Thyroid gland (tissue), 4 donors: ENCODE measurements at regions not wholly inside any gene's neighbourhood (a gene's known extent, or its start where the extent isn't known, plus 50 kb on each side); places are given as distances from the start of the nearest gene placed in this dataset.

ENCODE experiments used
- DNase-seq, 2 donors: peaks; one replicate each; pipeline ENCODE4 v3.0.0-alpha.2; 2019
- H3K27ac ChIP-seq, 3 donors: fragments of 200-600 bp; sonication (generic); 1 replicate in 2 of 3; 2 replicates in 1 of 3; pipeline ENCODE4 v1.5.1; 2016 to 2019; ENCODE audit warnings: mild to moderate bottlenecking in 1 of 3, moderate library complexity in 1 of 3
- H3K27me3 ChIP-seq: fragments of 200-600 bp; sonication (generic); one replicate; pipeline ENCODE4 v1.5.1; 2019
- H3K36me3 ChIP-seq, 2 donors: fragments of 200-600 bp; sonication (generic); one replicate each; pipeline ENCODE4 v1.5.1; 2016 to 2019
- H3K4me1 ChIP-seq, 2 donors: fragments of 200-600 bp; sonication (generic); one replicate each; pipeline ENCODE4 v1.5.1; 2017 to 2019
- H3K4me3 ChIP-seq, 3 donors: fragments of 200-600 bp; sonication (generic); replicated peaks in 1 of 3; 1 replicate in 2 of 3; 2 replicates in 1 of 3; pipeline ENCODE4 v1.5.1; 2016; ENCODE audit warnings: mild to moderate bottlenecking in 1 of 3
- H3K9me3 ChIP-seq: fragments of 200-600 bp; sonication (generic); one replicate; pipeline ENCODE4 v1.5.1; 2017
- POLR2A ChIP-seq, 2 donors: fragments of 450-650 bp; IDR thresholded peaks; one replicate each; pipeline ENCODE4 v1.6.1; 2017; ENCODE audit warnings: antibody characterized with exemption in 2 of 2, mild to moderate bottlenecking in 2 of 2, moderate library complexity in 1 of 2
- WGBS, 2 donors: methylation state at CpG; one replicate each; pipeline ENCODE4 v1.1.5; 2017; 5-methylcytosine and 5-hydroxymethylcytosine counted together
- intact Hi-C: fragments of 100-400 bp; cut with DNase I; formaldehyde crosslinking; loops from one replicate; pipeline ENCODE4 v1.15.1; 2023
- TF ChIP-seq, protein P1 (sequence below), 6 experiments: fragments of 200-600 bp in 3 of 6; fragments of 450-650 bp in 3 of 6; sonication (generic) in 3 of 6; IDR thresholded peaks; one replicate each; pipeline ENCODE4 v1.5.1; 2016 to 2019; ENCODE audit warnings: antibody characterized with exemption in 6 of 6, mild to moderate bottlenecking in 2 of 6, inconsistent platforms in 1 of 6, moderate library complexity in 1 of 6

DNA sequence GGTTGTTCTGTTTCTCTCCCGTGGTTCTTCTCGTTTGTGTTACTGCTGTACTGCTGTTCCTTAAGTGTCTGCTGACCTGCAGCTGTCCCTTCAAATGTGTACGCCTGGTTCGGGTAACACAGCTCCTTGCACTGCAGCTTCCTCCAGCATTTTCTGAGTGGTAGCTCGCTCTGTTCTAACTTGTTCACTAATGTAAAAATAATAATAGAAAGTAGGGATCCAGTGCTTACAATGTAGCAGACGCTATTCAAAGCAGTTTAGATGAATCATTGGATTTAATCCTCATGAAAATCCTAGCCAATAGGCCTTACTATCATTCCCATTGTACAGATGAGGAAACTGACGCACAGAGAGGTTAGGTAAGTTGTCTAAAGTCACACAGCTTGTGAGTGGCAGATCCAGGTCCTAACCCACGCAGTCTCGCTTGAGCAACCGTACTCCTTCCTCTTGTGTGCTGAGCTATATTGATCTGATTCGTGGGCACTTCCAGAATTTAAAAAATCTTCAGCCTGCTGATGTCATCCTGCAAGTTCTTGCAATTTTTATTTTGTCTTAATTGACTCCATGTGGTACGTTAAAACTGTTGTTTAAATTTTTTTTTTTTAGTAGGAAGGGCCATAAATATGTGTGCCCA, 448.2 kb upstream of the FAT1 start:
- TF ChIP-seq, protein P1, sequence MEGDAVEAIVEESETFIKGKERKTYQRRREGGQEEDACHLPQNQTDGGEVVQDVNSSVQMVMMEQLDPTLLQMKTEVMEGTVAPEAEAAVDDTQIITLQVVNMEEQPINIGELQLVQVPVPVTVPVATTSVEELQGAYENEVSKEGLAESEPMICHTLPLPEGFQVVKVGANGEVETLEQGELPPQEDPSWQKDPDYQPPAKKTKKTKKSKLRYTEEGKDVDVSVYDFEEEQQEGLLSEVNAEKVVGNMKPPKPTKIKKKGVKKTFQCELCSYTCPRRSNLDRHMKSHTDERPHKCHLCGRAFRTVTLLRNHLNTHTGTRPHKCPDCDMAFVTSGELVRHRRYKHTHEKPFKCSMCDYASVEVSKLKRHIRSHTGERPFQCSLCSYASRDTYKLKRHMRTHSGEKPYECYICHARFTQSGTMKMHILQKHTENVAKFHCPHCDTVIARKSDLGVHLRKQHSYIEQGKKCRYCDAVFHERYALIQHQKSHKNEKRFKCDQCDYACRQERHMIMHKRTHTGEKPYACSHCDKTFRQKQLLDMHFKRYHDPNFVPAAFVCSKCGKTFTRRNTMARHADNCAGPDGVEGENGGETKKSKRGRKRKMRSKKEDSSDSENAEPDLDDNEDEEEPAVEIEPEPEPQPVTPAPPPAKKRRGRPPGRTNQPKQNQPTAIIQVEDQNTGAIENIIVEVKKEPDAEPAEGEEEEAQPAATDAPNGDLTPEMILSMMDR (IDR thresholded peaks at IDR 0.05): no peak
- no peak for TF ChIP-seq POLR2A (IDR thresholded peaks at IDR 0.05)
- Histone ChIP-seq H3K27ac (no peak overlapping the region), H3K4me1 (no peaks in the 10 kb centered on the region), H3K27me3 (no peaks in the 10 kb centered on the region), H3K9me3 (no peaks in the 10 kb centered on the region), H3K4me3 (no peak overlapping the region), H3K36me3 (no peaks in the 10 kb centered on the region)
- intact Hi-C loops: no loop called here
- no peak for DNase-seq
- WGBS, 2 donors: 68 to 72% methylated on average over 12 of the region's 12 CpGs

DNA sequence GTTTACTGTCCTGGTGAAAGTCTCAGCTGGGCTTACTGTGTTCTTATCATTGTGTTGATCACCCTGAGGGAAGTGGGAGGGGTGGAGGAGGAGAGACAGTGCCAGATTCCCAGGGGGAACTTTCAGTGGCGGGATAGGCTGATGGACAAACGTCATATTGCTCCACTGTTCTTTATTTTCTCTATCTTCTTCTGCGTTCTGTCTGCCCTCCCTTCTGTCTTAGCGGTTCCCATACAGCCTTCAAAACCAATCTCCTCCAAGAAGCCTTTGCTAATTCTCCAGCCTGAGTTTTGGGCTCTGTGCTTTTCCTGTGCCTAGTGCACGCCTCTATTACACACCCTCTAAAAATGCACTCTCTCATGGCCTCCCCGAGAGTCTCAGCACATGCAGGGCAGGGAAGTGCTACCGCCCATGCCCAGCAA, 448.7 kb upstream of the FAT1 start:
- no peaks in the 10 kb centered on the region for H3K9me3 ChIP-seq
- no peak overlapping the region for H3K4me3 ChIP-seq
- no peaks in the 10 kb centered on the region for H3K27me3 ChIP-seq
- TF ChIP-seq, protein P1 (IDR thresholded peaks at IDR 0.05): no peak
- TF ChIP-seq POLR2A (IDR thresholded peaks at IDR 0.05): no peak
- no peak for DNase-seq
- no peaks in the 10 kb centered on the region for H3K4me1 ChIP-seq
- H3K27ac ChIP-seq: no peak overlapping the region
- H3K36me3 ChIP-seq: no peaks in the 10 kb centered on the region
- intact Hi-C loops: no loop called here
- WGBS, 2 donors: 65 to 74% methylated on average over 7 of the region's 7 CpGs

DNA sequence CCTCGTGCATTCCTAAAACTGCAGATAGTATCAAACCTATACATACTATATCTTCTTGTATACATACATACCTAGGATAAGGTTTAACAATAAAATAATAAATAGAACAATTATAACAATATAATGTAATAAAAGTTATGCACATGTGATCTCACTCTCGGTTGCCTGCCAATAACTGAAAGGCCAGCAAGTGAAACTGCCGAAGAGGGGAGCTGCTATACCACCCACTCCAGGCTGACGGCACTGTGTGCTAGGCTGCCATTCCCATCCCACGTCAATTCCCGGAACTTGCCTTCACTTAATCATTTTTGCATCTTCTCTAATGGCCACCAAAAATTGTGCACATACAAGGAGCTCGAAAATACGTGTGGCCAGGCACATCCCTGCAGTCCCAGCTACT, 451.1 kb upstream of the FAT1 start:
- Histone ChIP-seq H3K27me3 (no peaks in the 10 kb centered on the region), H3K9me3 (no peaks in the 10 kb centered on the region), H3K27ac (no peak overlapping the region), H3K4me1 (no peaks in the 10 kb centered on the region), H3K4me3 (no peak overlapping the region), H3K36me3 (no peaks in the 10 kb centered on the region)
- TF ChIP-seq, protein P1 (IDR thresholded peaks at IDR 0.05): no peak
- no peak for TF ChIP-seq POLR2A (IDR thresholded peaks at IDR 0.05)
- 79 to 88% methylated on average over 8 of the region's 8 CpGs for WGBS, 2 donors
- no peak for DNase-seq
- intact Hi-C loops: no loop called here

DNA sequence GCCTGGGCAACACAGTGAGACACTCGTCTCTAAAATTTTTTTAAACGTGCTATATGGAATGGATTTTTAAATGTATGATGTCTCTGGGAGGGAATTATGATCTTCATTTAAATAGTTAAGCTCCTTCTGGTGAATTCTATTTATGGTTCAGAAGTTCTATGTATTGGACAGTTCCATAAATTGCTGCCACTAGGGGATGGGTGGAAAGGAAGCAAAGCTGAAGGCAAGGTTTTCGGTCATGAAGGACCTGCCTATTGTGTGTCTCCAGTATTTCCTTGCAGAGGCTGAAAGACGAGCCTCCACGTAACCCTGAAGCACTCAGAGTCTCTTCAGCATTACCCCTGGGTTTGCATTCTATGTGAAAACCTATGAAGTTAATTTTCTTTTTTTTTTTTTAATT, 451.5 kb upstream of the FAT1 start:
- Histone ChIP-seq H3K9me3 (no peaks in the 10 kb centered on the region), H3K4me1 (no peaks in the 10 kb centered on the region), H3K36me3 (no peaks in the 10 kb centered on the region), H3K4me3 (no peak overlapping the region), H3K27ac (no peak overlapping the region), H3K27me3 (no peaks in the 10 kb centered on the region)
- intact Hi-C loops: no loop called here
- DNase-seq: no peak
- WGBS, 2 donors: 79 to 83% methylated on average over 5 of the region's 5 CpGs
- no peak for TF ChIP-seq POLR2A (IDR thresholded peaks at IDR 0.05)
- TF ChIP-seq, protein P1 (IDR thresholded peaks at IDR 0.05): no peak

DNA sequence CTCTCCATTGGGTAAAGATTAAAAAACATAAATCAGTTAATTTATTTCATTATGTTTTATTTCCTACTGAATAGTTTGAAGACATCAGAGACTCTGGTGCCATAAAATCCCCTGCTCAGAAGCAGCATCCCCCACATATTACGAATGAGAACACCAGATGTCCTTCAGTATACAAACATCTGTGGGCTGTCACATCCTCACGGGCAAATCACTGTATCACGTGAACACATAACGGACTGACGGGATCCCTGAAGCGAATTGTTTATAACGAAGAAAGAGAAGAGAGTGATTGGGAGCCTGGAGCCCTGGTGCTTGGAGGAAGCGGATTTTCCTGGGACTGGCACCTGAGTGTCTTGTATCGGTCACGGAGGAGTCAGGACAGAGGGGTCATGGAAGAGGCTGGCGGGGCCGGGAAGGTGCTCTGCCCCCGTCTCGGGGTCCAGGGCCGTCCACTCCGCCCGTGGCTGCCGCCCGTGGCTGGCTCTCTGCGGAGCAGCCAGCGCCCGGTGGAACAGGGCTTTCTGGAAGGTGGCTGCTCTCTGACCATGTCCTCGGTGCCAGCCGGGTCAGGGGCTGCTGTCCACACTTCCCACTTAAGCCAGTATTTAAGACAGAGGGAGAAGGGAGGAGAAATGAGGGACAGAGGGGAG, 452.7 kb upstream of the FAT1 start:
- H3K4me3 ChIP-seq: no peak overlapping the region
- H3K27me3 ChIP-seq: no peaks in the 10 kb centered on the region
- H3K4me1 ChIP-seq: no peaks in the 10 kb centered on the region
- intact Hi-C loops: no loop called here
- DNase-seq: no peak
- WGBS, 2 donors: 89 to 91% methylated on average over 24 of the region's 24 CpGs
- H3K27ac ChIP-seq: no peak overlapping the region
- TF ChIP-seq, protein P1 (IDR thresholded peaks at IDR 0.05): no peak
- no peak for TF ChIP-seq POLR2A (IDR thresholded peaks at IDR 0.05)
- no peaks in the 10 kb centered on the region for H3K36me3 ChIP-seq
- H3K9me3 ChIP-seq: no peaks in the 10 kb centered on the region
